NCI-H2227 treated with DMSO at 0.1 percent for 48 hours (cell line): ENCODE measurements at regions not wholly inside any gene's neighbourhood (a gene's known extent, or its start where the extent isn't known, plus 50 kb on each side); places are given as distances from the start of the nearest gene placed in this dataset.
"Not testable (repeated sequence)": the region's sequence is repeated elsewhere in the genome, so short reads cannot be mapped to it uniquely, and the experiment has no call there.

Source experiments
- DNase-seq: peaks from one replicate; lab custom pipeline; 2025; lab: John Stamatoyannopoulos, UW

- not testable (repeated sequence) for DNase-seq
Observed at GRCh38 chr5:15096686-15097085, 225.1 kb upstream of the ANKH start.

- DNase-seq: no peak
Observed at GRCh38 chr5:15092801-15093200, 221.2 kb upstream of the ANKH start.

DNA sequence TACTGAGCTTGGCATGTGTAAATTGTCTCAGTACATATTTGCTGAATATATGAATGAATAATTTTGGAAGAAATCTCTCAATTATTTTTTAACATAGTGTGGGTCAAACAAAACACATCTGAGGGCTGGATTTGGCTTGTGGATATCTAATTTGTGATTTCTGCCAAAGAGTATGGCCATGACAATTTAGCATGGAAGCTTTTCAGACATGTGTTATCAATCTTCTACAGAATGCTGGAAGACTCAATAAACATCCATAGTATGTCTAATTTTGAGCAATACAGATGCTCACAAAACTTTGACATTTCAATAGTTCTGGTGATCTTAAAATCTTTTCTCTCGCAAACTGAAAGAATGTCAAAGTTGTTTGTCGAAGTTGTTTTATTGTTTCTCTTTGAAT is 214.1 kb upstream of the ANKH start:
- no peak for DNase-seq

GRCh38 chr5:15082096-15082495 is 210.5 kb upstream of the ANKH start:
- DNase-seq: no peak

- DNase-seq: no peak
Observed at GRCh38 chr5:15080219-15080618, 208.6 kb upstream of the ANKH start.

GRCh38 chr5:15079566-15079965 is 208.0 kb upstream of the ANKH start:
- DNase-seq: no peak

DNA sequence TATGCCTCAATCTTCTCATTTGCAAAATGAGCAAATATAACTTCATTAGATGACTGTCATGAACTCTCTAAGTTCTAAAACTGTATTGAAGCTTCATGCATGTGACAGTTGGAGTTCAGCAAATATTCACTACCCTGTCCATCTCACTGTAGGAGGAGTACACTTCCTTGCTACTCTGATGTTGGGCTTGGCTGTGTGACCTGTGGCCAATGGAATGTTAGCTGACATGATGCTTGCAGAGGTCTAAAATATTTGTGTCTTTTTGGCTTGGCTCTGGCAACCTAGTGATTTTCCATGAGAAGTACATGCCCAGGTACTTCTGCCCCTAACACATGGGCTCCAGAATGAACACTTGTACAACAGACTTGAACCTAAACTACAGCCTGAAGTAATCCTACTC is 203.1 kb upstream of the ANKH start:
- DNase-seq: no peak

DNA sequence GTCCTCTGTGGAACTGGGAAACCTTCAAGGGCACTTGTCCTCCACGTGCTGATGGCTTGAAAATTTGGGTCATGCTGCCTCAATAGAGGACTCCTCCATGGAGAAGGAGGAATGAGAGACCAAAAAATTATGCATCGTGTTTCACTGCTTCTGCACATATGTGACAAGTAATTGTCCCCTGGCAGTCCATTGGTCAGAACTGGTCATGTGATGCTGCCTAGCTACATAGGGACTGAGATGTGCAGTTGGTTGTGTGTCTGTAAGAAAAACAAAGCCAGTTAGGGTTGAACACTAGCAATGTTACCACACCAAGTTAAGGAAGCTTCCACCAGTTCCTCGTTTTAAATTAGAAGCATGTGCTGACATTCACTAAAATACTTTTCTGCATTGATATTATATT is 201.9 kb upstream of the ANKH start:
- no peak for DNase-seq

DNA sequence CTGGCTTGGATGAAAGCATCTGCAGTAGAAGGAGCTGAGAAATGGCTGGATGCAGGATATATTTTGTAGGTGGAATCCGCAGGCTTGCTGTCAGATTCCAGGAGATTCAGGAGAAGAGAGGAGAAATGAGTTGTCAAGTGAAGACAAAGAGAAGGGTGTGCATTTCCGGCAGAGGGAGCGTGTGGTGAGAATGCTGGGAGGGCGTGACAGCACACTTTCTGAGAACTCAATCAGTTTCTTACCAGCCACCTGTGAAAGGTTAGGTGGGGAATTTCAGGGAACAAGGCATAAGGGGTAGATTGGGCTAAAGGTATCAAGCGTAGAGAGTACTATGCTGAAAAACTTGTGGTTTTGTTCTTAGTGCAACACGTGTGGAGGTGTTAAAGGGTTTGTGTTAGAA is 199.3 kb upstream of the ANKH start:
- DNase-seq: no peak

GRCh38 chr5:15069407-15069905 is 197.9 kb upstream of the ANKH start:
- no peak for DNase-seq

DNA sequence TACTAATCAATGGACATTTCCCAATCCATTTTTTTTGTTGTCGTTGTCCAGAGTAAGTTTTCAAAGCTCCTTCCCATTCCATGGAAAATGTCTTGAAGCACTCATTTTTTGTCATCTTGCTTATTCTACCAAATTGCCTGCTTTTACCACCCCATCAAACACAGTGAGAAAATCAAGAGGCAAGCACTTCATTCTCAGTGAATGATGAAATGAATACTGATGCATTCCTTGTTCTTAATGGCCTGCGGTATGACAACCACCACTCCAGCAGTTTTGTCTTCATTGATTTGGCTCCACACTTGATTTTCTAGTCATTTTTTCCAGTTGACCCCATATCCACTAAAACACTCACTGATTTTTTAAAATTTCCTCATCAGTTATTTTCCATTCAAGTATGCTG is 193.5 kb upstream of the ANKH start:
- DNase-seq: no peak

DNA sequence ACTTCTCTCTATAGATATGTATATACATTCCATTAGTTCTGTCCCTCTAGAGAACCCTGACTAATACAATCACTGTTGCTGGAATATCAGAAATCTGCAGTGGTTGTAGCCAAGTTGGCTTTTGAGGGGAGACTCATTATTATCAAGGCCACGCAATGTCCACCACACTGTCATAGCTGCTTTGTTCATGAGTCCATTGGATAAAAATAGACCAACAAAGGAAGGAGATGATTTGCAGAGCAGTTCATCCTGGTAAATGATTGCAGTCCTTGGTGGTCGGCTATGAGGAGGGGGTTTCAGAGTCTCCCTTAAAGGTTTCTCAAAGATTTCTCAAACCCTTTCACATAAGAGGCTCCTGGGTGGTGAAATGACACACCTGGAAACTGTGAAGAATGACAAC is 192.8 kb upstream of the ANKH start:
- no peak for DNase-seq

DNA sequence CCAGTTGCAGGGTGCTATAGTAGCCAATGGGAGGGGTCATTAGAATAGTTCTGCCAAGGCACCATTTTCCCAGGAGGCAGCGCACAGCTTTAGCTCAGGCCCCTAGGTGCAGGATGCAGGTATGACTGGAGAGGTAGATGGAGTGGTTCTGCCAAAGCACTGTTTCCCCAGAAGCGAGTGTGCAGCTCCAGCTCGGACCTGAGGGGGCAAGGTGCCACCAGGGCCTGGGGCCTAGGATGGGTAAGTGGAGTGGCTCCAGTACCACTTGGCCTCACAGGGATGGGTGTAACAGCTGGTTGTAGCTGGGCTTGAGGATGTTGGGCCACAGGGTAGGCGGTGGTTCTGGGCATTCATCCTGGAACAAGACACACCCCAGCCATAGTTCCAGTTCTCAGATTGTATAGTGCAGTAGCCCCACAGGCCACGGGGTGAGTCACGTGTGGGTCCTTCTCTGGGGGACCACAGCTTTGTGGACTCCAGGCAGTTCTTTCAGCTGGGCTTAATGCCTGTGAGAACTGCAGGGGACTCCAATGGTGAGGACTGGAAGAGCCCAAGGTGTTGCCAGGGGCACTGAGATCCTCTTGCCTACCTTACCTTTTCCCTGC is 185.5 kb upstream of the ANKH start:
- no peak for DNase-seq

DNA sequence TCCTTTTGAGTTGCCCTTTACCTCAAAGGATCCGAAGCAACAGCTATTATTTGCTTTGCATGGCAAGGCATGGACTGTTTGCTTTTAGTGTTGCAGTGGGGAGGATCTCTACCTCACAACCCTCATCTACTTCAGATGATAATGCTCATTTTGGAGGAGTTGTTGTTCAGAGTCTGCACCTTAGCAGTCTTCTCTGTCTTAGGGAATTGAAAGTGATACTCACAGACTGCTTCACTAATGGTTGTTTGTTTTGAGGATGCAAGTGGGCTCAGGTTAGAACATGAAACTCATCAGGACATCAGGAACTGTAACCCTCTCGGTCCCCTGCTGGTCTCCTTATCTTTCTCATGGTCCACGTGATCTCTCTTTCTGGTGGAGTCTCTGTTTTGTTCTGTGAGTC is 172.9 kb upstream of the ANKH start:
- no peak for DNase-seq

DNA sequence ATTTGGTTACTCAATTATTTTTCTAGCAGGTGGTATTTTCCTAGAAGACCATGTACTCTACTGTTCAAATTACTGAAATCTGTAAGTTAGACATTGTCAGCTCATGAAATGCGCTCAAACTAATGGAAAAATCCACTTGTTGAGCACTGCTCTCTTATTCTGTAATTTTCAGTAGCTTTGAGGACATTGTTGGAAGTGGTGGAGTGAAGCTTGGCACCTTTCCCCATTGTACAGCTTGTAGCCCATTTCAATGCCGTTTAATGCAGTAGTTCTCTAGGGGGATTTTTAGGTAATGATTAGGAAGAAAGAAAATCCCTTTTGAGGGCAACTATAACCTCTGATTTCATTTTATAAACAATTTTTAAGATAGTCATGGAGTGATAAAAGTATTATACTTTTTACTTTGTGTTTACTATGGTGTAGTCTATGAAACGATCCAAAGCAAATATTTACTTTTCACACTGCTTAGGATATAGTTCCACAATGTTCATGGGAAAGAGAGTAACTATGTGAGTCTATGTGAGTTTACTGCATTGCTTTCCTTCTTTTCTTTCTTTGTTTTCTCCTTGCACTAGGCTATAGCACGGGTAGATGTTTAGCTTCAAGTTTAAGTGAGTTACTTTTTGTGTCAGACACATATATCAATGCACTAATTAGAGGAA is 165.8 kb upstream of the ANKH start:
- DNase-seq: no peak

DNA sequence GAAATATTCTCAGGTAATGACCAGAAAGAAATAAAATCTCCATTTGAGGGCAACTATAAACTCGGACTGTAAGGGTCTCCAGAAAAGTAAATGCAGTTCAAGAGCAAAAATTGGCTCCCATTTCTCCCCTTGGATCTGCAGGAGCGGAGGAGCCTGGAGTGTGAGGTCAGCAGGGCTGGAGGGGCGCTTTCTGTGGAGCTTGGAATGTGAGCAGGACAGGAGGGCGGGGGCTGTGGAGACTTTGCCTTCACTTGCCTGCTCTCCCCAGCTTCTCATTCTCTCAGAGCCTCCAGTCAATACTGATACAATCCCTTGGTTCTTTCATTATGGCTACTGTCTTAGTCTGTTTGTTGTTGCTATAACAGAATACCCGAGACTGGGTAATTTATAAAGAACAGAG is 162.8 kb upstream of the ANKH start:
- no peak for DNase-seq

GRCh38 chr5:15031180-15031579 is 159.6 kb upstream of the ANKH start:
- DNase-seq: no peak

DNA sequence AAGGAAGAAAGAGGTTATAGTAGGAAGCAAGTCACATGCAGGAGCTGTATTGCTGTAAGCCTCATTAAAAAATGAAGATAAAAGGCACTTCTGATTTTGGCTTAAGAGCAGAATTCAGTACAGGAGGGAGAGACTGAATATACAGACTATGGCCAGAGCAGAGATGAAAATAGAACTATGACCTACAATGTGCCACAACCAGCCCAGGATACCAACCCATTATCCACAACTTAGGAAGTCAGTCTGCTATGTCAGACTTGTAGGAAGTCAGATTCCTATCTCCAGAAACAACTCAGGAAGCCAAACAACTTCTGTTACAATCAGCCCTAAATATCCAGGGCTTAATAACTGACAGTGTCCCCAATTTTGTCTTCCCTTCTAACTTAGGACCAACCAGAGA is 156.2 kb upstream of the ANKH start:
- no peak for DNase-seq

GRCh38 chr5:15026944-15027343 is 155.4 kb upstream of the ANKH start:
- DNase-seq: no peak

- DNase-seq: no peak
Observed at GRCh38 chr5:15026011-15026893, 154.7 kb upstream of the ANKH start.

- DNase-seq: no peak
Observed at GRCh38 chr5:15023846-15024245, 152.3 kb upstream of the ANKH start.

DNA sequence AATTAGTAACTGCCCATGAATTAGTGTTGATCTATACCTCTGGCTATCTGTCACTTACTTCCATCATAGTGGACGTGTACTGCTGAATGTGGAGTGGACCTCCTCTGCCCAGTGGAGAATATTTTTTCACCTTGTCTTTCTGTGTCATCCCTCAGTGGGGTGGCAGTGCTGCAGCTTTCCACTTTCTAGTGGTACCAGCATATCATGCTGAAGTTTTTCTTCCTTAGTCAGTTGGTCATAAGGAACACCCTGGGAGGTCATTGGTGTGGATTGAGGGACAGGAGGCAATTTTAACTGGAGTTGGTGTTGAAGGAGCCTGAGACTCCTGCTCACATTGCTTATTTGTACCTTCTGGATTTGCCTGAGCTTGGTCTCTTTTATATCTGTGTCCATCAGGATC is 151.7 kb upstream of the ANKH start:
- no peak for DNase-seq
